GM18861 (cell line): ENCODE measurements at regions not wholly inside any gene's neighbourhood (a gene's known extent, or its start where the extent isn't known, plus 50 kb on each side); places are given as distances from the start of the nearest gene placed in this dataset.

Experiments used
- ATAC-seq: cut with Tn5 transposase; IDR thresholded peaks from one replicate; pipeline ENCODE4 v1.9.1; 2021; ENCODE audit not compliant: unreplicated experiment

DNA sequence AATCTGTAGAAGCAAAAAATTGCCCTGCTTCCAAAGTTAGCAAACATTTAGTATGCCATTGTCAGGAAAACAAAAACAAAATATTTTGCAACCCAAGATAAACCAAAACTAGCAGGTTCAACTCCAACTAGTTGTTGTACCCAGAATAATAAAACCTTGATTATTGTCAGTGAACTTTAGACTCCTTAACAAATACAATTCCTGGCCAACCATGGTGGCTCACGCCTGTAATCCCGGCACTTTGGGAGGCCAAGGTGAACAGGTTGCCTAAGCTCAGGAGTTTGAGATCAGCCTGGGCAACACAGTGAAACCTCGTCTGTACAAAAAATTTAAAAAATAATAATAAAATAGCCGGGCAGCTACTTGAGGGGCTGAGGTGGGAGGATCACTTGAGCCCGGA lies 53.6 kb upstream of the EPCAM start:
- no peak for ATAC-seq

DNA sequence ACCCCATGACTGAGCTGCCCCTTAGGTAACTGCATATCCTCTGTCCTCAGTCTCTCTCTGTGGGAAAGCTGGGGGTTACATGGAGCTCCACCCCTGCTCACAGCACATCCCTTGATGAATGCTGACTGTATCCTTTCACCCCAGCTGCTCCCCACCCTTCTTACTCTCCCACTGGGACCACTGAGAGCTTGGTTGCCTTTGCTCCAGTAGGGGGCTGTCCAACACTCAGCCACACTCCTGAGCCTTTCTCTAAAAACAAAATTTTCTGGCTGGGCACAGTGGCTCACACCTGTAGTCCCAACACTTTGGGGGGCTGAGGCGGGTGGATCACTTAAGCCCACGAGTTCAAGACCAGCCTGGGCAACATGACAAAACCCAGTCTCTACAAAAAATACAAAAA lies 55.4 kb upstream of the EPCAM start:
- no peak for ATAC-seq

DNA sequence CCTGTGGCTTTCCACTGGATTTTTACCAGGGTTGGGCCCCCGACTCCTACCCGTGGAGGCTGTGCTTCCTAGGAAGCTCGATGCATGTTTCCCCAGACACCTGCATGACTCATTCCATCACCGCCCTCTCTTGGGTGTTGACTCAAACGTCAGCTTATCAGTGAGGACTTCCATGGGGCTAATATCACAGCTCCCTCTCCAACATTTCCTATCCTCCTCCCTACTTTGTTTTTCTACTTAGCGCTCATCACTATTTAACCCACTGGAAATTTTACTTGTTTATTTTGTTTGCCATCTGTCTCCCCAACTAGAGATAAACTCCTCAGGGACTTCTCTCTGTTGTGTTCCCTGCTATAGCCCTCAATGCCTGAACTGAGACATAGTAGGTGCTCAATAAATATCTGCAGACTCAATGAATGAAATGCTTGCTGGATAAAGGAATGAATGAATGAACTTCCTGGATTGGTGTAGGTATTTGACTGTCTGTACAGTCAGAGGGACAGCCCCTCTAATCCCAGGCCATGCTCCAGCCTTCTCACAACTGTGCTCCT lies 55.9 kb upstream of the EPCAM start:
- ATAC-seq = no peak

DNA sequence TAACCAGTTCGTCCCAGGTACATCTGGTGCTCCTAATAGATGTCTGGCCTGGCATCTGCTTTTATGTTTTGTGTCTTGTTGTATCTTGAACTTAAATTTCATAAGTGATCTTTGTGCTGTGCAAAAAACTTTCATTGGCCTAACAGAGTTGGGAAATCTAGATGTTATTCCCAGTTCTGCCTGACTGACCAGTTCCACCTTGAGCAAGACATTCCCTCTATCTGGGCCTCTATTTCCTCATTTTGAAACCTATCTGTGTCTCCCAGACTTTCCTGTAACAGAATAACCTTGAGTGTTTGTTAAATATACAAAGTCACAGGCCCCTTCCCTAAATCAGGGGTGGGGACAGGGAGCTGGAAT lies 56.6 kb upstream of the EPCAM start:
- no peak for ATAC-seq

DNA sequence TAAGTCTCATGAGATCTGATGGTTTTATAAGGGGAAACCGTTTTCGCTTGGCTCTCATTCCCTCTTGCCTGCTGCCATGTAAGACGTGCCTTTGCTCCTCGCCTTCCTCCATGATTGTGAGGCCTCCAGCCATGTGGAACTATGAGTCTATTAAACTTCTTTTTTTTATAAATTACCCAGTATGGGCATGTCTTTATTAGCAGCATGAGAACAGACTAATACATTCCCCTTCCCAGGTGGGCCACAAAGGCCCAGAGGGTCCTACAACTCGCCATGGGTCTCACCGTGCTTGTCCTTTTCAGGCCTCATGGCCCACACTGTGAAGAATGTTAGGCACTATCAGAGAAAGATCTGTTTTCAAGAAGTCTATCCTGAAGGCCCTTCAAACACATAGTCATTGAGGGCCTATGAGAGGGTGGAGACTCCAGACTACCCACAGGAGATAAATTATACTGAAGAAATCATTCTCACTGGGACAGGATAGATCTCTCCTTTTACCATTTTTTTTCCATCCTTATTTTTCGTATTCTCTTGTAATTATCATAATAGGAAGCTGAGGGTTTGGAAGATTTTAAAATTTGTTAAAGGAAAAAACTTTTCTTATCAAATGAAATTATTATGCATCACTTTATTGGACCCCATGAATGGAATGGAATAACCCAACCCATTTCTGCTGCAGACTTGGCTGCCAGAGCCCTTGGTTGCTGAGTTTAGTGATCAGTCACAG lies 57.2 kb upstream of the EPCAM start:
- ATAC-seq = no peak

DNA sequence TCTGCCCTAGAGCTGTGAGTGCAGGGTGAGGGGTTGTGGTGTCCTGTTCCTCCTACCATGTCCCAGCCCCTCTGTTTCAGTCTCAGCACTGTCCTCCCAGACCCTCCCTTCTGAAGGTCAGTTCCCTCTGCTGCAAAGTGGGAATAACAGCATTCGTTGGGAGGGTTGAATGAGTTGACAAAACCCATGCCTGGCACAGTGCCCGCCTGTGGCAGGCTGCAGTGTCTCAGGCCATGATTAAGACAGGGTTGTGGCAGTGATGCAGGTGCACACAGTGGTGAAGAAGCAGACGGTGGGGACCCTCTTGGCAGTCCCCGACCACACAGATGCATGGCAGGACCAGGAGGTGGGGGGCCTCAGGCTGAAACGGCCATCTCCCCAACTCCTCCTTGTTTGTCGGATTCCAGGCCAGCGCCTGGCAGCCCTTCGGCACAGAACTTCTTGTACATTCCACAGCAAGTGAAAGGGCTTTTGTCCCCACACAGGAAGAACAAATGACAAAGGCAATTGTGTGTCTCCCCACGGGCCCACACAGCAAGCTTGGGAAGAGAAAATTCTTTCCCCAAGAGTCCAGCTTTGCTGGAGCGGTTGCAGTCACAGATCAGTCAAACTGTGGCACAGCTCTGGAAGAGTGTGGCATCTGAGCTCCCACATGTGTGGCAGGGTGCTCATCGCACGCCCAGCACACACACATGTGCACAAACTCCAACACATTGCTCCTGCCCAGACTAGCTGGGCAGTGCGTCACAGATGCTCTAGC lies 58.1 kb upstream of the EPCAM start:
- ATAC-seq = peak; percentile 2

DNA sequence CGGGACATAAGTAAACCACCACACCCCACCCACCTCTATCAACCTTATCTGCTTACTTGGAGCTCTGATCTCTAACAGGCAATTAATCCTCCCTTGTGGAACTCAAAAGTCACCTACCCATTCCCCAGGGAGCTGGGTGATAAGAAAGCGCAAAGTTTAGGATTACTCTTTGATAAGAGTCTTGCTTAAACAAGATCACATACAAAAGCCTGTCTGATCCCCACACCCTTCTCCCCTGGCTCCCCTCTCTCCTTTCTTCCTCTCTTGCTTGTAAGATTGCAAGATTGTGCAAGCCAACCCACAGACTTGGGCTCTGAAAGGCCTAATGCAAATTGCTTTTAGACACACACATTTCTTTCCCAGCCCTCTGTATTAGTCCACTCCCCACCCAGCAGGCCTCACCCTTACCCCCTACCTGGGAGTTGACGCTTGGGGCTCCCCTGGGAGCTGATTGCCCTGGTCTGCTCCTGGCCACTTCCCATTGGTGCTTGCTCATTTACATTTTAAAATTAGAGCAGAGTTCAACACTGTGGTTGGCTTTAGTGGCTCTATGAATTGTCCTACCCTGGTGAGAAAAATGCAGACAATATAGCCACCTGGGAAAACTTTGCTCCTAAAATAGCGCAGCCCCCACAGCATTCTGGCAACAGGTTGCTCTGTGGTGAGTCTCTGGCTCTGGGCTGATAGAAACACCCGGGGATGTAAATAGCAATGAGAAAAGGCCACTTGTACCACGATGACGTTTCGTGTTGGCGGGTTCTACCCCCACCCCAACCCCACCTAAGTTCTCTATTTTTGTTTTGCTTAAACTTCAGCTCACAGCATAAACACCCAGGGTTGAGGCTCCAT lies 58.9 kb upstream of the EPCAM start:
- ATAC-seq = peak; percentile 82

DNA sequence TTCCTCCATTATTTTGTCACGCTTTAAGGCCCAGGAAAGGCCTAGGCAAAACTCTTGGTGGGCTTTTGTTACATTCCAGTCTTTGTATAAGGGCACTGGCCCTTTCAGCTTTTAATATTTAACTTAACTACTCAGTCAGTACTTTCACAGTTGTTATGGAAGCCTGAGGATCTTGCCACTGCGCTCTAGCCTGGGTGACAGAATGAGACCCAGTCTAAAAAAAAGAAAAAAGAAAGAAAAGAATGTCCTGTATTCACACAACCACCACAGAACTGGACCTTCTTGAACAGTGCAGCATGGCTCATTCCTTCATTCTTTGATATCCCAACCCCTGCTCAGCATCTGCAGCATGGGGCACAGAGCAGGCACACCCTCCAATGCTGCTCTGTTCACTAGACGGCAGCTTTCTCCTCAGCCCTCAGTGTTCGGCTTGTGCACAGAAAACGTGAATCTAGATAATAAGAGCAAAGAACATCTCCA lies 59.6 kb upstream of the EPCAM start:
- no peak for ATAC-seq

DNA sequence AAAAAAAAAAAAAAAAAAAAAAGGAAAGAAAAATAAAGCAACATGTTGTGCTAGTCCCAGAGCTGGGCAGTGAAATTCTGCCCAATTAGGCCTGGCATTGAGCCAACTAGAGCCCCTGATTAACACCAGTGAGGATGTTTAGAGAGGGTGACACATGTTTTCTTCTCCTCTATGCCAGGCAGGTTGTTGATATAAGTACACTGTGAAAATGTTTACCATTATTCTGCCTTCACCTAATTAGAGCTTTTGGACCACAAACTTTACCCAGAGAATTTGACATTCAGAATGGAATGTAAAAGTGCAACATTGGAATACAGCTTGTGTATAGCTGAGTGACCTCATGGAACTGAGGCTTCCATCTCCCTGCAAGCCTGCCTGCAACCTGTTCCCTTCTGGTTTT lies 62.0 kb upstream of the EPCAM start:
- ATAC-seq = no peak

DNA sequence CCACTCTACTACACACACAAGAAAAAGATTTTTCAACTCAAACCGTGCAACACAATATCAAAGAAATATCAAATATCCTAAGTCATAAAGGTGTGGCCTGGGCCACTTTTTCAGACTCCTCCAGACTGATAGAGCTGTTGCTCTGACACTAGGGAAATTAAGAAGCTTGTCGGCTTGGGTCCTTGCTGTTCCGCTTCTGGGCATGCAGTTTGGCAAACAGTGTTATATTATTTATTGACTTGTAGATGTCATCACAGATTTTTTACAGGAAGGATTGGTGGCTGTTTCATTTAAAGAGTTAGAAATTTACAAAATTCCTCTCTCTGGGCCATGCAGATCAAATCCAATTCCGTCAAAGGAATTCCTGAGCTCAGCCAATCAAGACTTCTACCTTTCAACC lies 64.5 kb upstream of the EPCAM start:
- no peak for ATAC-seq

DNA sequence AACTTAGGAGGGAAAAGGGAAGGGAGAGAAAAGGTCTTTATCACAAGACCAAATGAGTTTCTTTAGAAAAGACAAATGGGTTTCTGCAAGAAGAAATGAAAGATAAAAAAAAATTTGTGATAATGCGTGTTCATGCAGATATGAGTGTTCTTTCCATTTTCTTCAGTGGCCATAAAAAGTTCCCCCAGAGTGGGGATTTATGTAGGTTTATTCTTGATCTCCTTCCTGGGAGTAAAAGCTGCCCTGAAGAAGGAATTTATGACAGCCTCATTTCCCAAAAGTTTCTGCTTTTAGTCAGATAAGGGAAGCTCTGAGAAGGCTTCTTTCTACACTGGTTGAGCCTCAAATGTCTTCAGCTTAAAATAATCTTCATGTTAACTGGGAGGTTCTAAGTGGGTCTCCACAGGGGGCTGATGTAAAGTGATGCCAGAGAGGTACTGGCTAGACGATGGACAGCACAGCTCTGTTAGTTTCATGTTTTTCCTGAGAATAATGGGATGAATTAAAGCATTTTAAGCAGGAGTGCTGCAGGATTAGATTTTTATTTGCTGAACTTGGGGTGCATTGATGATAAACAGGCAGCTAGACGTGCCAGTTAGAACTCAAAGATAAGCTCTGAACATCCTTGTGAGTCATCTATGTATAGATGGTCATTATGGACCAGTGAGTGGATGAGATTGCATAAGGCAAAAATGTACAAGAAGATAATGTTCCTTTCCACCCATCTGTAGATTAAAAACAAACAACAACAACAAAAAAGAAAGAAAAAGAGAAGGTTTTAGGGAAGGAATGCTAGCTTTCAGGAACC lies 65.6 kb upstream of the EPCAM start:
- no peak for ATAC-seq

DNA sequence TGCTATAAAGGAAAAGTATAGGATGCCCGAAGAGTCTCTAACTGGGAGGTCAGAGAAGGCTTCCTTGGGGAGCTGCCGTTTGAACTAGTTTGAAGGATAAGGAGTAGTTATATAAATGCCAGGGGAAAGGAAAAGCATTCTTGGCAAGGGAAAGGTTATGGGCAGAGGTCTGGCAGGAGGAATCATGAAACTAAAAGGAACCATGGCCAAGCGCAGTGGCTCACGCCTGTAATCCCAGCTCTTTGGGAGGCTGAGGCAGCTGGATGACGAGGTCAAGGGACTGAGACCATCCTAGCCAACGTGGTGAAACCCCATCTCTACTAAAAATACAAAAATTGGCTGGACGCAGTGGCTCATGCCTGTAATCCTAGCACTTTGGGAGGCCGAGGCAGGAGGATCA lies 66.8 kb upstream of the EPCAM start:
- no peak for ATAC-seq

DNA sequence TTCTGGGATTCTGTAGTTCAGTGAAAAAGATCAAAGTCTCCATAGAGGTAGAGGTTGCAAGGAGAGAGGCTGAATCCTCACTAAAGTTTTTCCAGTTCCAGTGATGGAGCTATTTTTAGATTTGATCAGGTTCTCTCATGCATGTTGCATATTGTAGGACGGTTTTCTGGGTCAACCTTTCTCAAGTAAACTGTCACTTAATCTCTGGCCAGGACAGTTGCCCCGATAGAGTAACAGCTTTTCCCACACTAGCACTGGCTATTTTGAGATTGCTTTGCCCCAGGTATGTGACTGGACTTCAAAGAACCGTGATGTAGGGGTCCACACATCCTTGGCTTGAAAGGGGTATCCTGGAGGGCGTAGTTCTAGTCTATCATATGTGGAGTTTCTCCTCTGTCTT lies 67.4 kb upstream of the EPCAM start:
- no peak for ATAC-seq

DNA sequence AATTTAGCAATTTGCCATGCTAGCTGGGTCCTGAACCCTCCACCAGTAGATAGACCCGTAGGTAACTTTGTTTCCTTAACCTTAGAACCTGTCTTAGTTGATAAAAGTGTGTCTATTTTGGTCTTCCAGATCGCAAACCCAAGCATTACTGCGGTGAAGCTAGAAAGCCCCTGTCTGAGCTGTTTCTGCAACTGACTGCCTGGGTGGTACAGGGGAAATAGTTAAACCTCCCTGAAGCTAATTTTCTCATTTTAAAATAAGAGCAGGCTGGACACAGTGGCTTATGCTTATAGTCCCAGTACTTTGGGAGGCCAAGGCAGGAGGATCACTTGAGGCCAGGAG lies 67.9 kb upstream of the EPCAM start:
- peak; percentile 56 for ATAC-seq

DNA sequence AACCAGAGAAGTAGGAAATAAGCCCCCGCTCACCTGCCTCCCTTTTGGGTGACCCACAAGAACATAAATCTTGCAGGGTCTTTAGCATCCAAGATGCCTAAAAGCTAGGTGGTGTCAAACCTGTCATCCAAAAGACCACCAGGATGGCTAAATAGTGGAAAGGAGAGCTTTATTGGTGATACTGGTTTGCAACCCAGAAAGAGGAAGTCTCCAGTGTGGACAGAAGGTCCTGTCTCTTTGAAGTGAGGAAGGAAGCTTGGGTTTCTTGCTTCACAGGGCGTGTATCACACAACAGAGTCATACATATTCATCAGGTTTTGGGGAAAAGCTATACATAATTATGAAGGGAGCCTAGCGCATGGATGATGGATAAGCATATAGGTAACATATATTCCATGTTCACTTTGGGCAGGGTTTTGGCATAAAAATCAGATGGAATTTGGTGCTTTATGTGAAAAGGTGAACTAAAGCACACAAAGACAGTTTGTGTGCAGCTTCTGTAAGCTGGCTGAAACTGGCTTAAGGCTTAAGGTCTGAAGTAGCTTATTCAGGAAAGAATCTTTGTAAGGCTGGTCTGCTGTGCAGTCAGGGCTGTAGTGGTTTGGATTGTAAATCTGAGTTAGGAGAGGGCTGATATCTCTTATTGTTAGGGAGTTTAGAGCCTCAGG lies 68.4 kb upstream of the EPCAM start:
- ATAC-seq = peak; percentile 57

DNA sequence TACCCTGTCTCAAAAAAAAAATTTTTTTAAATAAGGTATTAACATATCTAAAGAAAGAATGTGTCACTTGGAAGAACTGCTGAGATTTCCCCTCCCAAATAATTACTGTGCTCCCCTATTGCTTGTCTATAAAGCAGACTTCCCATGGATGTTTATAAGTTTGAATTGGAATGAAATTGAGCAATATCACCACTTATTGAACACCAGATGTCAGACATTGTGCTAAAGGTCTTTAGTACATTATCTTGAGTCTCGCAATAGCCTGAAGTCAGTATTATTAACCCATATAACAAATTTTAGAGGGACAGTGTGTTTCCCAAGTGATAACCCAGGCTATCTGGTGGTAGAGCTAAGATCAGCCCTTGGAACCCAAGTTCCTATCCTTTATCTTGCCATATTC lies 69.0 kb upstream of the EPCAM start:
- no peak for ATAC-seq

DNA sequence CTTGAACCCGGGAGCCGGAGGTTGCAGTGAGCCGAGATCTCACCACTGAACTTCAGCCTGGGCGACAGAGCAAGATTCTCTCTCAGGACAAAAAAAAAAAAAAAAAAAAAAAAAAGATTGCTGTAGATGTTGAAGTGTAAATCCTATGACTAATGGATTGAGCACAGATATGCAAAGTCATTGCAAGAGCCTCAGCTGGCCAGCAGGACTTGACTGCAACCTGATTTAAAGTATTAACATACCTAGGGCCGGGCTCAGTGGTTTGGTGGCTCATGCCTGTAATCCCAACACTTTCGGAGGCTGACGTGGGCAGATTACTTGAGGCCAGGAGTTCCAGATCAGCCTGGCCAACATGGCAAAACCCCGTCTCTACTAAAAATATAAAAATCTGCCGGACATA lies 69.6 kb upstream of the EPCAM start:
- ATAC-seq = no peak

DNA sequence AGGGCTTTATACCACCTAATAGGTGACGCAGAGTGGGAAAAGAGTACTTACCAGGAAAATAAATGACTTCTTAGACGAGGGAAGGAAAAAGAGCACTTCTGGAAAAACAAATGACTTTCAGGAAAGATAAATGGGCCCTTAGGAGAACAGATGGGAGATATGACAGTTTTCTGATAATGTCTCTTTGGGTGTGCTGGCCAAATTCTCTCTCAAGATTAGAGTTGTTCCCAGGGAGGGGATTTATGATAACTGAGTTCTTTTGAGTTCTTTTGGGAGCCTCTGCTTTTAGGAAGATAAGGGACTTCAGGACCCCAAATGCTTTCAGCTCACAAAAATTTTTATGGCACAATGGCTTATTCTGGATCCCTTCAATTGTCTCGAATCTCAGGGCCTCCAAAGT lies 70.3 kb upstream of the EPCAM start:
- ATAC-seq = no peak

DNA sequence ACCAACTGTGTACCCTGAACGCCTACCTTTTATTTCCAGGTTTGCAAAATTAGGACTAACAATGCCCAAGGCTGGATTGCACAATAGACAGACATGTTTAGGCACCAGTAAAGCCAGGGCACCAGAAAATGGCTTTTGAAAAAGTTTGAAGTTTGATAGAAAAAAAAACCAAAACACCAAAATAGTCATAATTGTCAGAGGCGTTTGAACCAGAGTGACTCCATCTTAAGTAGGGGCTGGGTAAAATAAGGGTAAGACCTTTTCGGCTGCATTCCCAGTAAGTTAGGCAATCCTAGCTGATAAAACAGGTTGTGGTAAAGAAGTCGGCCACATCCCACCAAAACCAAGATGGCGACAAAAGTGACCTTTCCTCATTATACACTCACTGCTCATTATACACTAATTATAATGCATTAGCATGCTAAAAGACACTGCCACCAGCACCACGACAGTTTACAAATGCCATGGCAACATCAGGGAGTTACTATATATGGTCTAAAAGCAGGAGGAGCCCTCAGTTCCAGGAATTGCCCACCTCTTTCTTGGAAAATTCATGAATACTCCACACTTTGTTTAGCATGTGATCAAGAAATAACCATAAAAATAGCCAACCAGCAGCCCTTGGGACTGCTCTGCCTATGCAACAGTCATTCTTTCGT lies 71.2 kb upstream of the EPCAM start:
- no peak for ATAC-seq
